ENCODE measurements at regions not wholly inside any gene's neighbourhood (a gene's known extent, or its start where the extent isn't known, plus 50 kb on each side); places are given as distances from the start of the nearest gene placed in this dataset.

GRCh38 chr1:234704106-234704887, 94.3 kb upstream of the IRF2BP2 start:
- DNase-seq (ENCODE audit: low spot score): no peak

DNA sequence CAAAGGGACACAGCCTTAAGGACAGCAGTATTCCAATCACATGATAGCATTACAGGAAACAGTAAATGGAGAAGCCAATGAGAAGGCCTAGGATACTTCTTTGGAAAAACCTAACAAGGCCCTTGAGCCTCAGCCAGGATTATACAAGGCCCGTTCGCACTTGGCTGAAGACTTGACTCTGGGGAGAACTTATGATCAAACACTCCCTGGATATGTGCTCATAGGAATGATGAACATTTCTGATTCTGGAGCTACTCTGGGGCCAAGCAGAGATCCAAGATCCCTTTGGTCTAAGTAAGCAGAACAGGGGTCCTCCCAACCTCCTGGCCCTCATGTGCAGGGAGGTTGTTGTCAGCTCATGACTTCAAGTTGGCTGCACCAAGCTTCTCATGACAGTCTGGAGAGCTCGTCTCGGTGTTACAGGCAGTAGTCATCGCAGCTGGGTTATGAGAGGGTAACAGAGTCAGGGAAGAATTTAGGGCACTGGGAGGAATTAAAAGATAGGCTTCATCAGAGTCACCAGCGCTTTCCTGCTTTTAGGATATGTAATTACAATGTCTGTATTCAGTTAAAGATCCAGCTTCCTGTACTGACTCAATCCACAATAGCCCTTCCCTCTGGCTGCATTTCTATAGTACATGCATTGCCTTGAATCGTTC, 92.5 kb upstream of the IRF2BP2 start:
- DNase-seq (ENCODE audit: low spot score): no peak

- DNase-seq (ENCODE audit: low spot score): no peak
These were observed 91.9 kb upstream of the IRF2BP2 start for GRCh38 chr1:234701737-234702341.

DNA sequence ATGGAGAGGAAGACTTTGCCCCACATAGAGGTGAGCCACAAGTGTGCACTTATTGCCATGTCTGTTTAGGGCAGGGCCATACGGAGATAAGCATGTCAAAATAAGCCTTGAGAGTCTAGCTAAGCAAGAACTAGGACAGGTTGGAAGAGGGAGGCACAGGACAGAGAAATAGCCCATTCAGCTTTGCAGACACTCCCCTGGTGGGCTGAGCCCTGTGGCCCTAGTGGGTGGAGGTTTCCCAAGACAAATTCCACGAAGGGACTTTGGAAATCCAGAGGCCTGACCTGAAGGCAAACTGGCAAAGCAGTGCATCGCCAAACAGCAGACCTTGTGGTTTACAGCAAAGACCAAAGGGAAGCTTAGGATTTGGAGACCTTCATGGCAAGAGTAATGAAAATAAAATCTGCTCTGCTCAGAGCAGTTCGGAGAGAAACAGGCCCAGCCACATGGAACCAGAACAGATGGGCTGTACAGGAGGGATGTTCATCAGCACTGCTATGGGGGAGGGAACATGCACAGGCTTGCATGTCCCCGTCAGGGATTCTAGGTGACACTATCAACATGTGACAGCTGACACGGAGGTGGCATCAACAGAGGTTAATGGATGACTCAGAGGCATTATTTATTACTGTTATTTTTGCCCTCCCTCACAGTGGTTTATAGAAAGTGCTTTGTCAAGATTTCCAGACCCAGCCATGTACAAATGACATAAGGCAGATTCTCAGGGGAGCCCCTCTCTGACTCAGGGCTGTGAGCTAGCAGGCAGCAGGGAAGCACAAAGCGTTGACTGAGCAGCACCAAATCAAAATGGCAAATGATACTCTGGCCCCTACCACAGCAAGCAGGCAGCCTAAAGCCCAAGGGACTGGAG, 90.1 kb upstream of the IRF2BP2 start:
- DNase-seq (ENCODE audit: low spot score): peak; percentile 96

GRCh38 chr1:234698686-234699085, 88.7 kb upstream of the IRF2BP2 start:
- DNase-seq (ENCODE audit: low spot score): no peak

DNA sequence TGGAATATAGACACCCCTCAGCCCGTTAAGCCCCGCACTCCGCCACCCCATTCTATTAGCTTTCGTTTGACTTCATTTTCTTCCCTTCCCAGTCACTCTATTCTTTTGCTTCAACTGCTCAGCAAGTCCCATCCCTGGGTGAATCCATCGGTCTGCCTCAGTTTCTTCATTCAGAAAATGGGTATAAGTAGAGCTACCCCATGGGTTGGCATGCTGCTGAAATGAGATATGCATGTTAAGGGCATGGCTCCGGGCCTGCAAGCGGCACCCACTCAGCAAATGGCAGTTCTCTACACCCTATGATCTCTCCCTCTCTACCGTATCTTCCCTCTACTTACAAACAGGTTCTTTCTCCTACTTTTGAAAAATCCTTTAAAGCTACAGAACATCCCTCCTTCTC, 87.8 kb upstream of the IRF2BP2 start:
- DNase-seq (ENCODE audit: low spot score): no peak

- no peak for DNase-seq (ENCODE audit: low spot score)
These were observed 87.0 kb upstream of the IRF2BP2 start for GRCh38 chr1:234697015-234697414.

- DNase-seq (ENCODE audit: low spot score): no peak
These were observed 86.2 kb upstream of the IRF2BP2 start for GRCh38 chr1:234696148-234696576.

DNA sequence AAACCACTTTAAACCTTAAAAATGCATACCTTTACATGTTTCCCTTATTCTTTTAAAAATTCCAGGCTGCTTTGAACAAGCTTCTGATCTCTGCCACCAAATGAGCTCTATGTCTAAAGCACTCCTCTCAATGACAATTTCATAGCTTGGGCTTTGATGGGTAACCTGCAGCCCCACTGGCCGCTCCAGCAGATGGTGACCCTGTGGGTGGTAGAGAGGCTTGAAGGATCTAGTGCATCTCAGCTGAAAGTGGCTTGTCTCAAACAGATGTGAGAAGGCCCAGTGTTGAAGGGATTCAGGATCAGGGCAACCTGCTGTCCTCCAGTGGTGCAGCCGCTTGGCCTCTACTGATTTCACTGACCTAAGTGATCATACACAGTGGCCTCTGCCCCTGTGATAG, 84.7 kb upstream of the IRF2BP2 start:
- DNase-seq (ENCODE audit: low spot score): no peak

DNA sequence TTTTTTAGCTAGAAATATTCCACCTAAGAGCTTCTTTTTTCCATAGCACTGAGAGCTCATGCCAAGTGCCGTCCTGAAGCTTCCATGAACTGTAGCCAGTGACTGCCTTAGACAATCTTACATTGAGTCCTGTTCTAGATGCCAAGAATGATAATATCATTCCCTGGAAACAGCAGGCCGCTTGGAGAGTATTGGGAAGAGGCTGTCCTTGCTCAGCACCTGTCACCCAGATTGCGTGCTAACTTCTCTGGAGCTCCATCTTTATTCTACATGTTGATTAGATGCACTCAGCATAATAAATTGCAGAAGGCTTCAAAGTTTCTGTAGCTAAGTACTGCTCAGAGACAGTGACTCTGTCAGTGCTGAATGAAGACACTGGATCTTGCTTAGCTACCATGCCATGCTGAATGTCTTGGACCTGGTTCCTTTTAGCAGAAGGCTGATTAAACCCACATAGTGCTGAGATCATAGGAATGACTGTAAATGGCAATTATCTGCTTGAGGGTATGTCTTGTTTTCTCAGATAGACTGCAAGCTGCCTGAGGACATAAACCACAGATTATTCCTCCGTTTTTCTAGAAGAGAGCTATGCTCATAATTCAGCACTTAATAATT, 83.1 kb upstream of the IRF2BP2 start:
- DNase-seq (ENCODE audit: low spot score): no peak

DNA sequence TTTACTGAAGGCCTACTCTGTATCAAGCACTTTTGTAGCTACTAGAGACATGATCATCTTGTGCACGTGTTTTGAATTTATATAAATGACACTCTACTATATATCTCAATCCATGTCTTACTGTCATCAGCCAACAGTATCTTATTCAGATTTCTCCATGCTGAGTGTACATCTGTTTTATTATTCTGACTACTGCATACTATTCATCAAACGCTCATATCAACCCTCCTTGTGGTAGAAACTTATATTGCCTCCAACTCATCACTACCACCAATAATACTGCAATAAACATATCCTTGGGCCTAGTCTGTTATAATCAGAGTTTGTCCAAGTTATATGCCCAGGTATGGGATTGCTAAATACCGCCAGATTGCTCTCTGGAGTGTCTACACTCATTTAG, 81.6 kb upstream of the IRF2BP2 start:
- DNase-seq (ENCODE audit: low spot score): peak; percentile 29

DNA sequence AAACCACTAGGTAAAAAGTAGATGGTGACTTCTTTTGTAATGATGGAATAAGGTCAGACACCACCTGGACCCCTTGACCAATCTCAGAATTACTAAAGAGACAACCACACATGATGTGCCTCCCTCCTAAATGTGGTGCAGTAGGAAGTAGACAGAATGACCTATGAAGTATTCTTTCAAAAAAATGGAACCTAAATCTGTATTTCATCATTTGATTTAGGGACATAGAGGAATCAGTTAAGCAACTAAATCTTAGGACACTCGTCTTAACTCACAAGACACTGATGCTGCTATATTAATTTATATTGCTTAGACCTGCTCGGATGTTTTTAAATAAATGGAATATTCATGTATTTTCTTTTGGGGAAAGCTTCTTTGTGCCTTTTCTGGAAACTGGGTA, 80.9 kb upstream of the IRF2BP2 start:
- no peak for DNase-seq (ENCODE audit: low spot score)

DNA sequence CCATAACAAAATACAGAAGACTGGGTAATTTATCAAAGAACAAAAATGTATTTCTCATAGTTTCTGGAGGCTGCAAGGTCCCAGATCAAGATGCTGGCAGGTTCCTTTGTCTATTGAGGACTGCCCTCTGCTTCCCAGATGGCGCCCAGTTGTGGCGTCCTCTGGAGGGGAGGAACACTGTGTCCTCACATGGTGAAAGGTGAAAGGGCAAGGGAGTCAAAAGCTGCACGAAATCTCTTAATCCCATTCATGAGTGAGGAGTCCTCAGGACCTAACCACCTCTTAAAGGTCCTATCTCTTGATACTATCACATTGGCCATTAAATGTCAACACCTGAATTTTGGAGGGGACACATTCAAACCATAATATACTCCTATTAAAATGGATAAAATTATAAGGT, 79.3 kb upstream of the IRF2BP2 start:
- DNase-seq (ENCODE audit: low spot score): no peak

- DNase-seq (ENCODE audit: low spot score): no peak
These were observed 77.0 kb upstream of the IRF2BP2 start for GRCh38 chr1:234687011-234687410.

DNA sequence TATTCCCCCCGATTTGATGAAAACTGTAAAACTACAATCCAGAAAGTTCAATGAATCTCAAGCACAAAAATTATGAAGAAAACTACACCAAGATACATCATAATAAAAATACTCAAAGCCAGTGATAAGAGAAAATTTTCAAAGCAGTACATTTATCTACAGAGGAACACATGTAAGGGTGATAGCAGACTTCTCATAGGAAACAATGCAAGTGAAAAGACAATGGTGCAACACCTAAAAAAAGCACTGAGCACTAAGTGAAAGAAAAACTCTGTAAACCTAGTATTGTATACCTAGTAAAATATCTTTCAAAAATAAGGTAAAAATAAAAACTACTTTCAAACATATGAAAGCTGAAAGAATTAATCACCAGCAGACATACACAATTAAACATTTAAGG, 76.1 kb upstream of the IRF2BP2 start:
- peak; percentile 33 for DNase-seq (ENCODE audit: low spot score)

GRCh38 chr1:234684856-234685255, 74.9 kb upstream of the IRF2BP2 start:
- no peak for DNase-seq (ENCODE audit: low spot score)

GRCh38 chr1:234683861-234684632, 74.1 kb upstream of the IRF2BP2 start:
- peak; percentile 95 for DNase-seq (ENCODE audit: low spot score)

- DNase-seq (ENCODE audit: low spot score): no peak
These were observed 73.3 kb upstream of the IRF2BP2 start for GRCh38 chr1:234683127-234683860.

DNA sequence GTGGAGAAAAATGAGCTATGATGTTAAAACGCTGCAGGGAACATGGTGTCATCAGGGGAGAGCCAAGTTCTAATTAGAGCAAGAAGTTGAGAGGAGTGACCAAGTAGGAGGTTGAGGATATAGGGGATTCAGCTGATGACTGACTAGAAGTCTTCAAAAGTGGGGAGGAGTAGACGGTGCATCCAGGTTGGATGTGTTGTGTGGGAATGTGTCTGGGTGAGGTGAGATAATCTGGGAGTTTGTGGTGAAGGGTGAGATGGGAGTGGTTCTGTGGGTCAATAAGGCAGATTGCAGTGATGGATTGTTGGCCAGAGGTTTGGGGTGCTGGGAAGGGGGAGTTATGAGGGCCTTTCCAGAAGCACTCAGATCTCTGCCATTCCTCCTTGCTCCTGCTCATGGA, 72.0 kb upstream of the IRF2BP2 start:
- DNase-seq (ENCODE audit: low spot score): no peak

GRCh38 chr1:234681065-234681464, 71.1 kb upstream of the IRF2BP2 start:
- no peak for DNase-seq (ENCODE audit: low spot score)

All from A172 (cell line).